ENCODE measurements at regions not wholly inside any gene's neighbourhood (a gene's known extent, or its start where the extent isn't known, plus 50 kb on each side); places are given as distances from the start of the nearest gene placed in this dataset.
"Not testable (repeated sequence)": the region's sequence is repeated elsewhere in the genome, so short reads cannot be mapped to it uniquely, and the experiment has no call there.

GRCh38 chr18:2199060-2199459 lies 372.2 kb downstream of the METTL4 start:
- DNase-seq, result no peak

DNA sequence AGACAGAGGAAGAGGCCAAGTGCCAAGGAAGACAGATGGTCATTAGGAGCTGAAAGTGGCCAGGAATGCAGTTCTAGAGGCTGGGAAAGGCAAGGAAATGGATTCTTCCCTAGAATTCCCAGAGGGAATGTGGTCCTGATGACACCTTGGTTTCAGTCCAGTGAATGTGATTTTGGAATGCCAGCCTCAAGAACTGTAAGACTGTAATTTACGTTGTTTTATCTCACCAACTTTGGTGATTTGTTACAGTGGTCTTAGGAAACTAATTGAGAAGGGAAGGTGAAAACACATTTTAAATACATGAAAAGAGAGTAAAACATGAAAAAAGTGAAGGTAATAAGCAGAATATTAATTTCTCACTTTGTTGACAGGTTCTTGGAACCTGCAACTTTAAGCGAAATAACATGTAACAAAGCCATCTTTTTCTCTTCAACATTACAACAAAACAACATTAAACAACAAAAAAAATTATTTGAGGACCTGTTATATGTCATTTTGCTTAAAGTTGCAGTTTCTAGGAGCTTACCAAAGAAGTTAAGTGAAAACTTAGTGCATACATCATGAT lies 370.2 kb downstream of the METTL4 start:
- no peak for DNase-seq

GRCh38 chr18:2204736-2205135 lies 366.6 kb downstream of the METTL4 start:
- DNase-seq, result no peak

GRCh38 chr18:2207294-2207693 lies 364.0 kb downstream of the METTL4 start:
- no peak for DNase-seq

DNA sequence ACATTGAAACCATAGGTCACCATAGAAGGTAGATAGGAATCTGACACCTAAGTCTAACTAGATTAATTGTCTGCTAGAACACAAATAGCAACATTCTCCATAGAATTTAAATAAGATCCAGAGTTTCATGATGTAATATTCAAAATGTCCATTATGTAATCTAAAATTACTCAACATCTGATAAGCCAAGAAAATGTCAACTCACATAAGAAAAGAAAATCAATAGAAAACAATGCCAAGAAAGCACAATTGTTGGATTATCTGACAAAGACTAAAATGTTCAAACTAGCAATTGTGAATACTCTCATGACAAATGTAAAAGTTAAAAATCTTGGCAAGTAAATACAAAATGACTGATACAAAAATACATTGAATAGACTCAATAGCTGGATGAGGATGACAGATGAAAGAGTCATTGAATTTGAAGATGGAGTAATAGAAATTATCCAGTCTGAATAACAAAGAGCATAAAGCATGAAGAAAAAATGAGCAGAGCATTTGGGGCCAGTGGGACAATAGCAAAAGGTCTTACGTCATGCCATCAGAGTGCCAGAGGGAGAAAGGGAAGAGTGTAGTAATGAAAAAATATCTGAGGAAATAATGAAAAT lies 358.6 kb downstream of the METTL4 start:
- no peak for DNase-seq

DNA sequence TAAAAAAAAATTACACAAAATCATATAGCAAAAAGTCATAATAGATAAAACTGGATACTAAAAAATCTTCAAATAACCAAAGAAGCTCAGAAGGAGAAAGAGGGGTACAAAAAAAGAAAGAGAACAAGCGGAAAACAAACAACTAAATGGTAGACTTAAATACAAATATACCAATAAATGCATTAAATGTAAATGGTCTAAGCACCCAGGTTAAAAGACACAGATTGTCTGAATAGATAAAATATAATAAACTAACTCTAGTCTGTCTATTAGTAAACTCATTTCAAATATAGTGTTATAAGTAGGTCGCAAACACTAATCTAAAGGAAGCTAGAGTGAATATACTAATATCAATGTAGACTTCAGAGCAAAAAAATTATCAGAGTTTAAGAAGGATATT lies 357.4 kb downstream of the METTL4 start:
- no peak for DNase-seq

- DNase-seq, result no peak
Measured at GRCh38 chr18:2217356-2217755, 353.9 kb downstream of the METTL4 start.

- DNase-seq, result no peak
Measured at GRCh38 chr18:2218101-2218500, 353.2 kb downstream of the METTL4 start.

GRCh38 chr18:2219706-2220105 lies 351.6 kb downstream of the METTL4 start:
- no peak for DNase-seq

GRCh38 chr18:2222270-2223185 lies 348.8 kb downstream of the METTL4 start:
- no peak for DNase-seq

DNA sequence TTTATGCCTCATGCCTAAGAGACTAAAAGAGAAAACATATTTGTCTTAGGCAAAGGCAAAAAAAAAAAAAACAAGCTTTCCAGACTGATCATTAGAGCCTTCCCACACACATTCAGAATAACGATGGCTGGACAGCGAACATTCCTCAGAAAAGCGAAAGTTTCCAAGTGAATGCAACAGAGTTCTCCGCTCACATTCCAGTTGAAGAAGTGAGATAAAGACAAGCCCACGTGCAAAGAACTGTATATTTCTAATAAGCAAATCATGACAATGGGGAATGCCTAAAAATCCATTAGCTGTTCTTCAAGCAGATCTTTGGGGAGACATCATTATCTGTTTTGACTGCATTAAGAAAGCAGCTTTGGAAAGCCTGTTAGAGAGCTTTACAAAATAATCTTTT lies 347.9 kb downstream of the METTL4 start:
- no peak for DNase-seq

DNA sequence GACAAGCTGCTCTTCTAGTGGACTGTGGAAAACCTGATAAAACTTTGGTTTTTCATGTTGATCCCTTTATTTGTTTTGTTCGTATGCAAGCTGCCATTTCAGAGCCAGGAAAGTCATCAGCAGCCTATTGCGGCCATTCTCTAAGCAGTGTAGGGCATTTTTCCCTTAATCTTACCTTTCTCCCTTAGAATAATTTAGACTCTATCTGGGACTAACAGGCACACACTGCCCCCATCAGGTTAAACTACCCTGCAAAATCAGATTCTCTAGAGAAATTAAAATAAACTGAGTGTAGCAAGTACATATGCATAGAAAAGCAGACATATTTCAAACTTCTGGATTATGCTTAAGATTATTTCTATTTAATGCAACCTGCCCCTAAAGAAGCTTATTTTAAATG lies 347.5 kb downstream of the METTL4 start:
- DNase-seq, result no peak

DNA sequence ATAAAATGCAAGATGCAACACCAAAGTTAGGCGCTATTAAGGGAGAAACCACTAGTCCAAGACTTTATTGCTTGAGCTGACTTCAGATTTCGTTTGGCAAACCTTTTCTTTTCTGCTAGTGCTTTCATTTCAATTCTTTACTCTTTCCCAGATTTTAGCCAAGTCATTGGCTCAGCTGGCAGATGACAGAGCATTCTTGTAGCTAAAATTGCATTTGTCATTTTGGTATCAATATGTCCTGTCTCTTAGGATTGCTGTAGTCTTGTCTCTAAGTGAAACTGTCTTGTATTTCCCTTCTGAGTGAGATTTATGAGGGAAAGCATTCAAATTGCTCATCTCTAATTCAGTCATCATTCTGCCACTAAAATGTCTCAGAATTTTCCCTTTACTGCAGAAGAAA lies 335.1 kb downstream of the METTL4 start:
- no peak for DNase-seq

DNA sequence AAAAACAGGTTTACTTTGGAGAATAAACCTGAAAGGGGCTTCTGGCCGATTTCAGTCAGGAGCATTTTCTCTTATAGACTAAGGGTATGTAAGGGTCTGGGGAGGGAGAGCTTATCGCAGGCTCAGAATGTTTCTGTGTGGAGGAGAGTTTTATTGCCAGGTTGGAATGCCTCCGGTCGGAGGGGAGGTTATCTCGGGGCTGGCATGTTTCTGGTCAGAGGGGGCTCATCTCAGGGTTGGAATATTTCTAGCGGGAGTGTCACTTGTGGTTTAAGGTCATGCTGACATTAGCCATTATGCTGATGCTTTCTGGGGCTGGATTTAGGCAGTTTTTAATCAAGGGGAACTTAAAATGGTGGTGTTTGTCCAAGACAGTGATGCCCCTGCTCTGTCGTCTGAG lies 333.6 kb downstream of the METTL4 start:
- no peak for DNase-seq

GRCh38 chr18:2240311-2240705 lies 331.0 kb downstream of the METTL4 start:
- no peak for DNase-seq

DNA sequence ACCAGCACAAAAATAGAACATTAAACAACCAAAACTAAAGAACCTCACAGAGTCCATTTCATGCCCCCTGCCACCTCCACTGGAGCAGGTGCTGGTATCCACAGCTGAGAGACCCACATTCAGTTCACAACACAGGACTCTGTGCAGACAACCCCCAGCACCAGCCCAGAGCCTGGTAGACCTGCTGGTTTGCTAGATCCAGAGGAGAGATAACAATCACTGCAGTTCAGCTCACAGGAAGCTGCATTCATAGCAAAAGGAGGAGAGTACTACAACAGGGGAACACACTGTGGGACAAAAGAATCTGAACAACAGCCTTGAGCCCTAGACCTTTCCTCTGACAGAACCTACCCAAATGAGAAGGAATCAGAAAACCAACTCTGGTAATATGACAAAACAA lies 326.7 kb downstream of the METTL4 start:
- DNase-seq, result no peak

GRCh38 chr18:2247101-2247500 lies 324.2 kb downstream of the METTL4 start:
- DNase-seq, result not testable (repeated sequence)

GRCh38 chr18:2254977-2255376 lies 316.3 kb downstream of the METTL4 start:
- DNase-seq, result no peak

DNA sequence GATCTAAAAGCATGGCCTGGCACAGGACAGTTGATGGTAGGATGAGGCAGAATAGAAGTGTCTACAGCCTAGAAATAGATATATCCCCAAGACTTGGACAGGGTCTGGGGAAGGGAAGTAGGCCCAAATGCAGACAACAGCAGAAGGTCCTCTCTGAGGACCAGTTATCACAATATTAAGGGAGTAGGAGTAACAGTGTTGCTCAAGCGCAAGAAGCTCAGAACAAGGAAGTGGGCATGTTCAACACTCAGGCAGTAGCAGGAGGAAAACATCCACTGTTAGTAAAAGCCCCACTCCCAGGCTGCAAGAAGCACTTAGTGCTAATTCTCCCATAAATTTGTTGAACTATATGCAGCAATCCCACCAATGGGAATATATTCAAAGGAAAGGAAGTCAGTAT lies 314.7 kb downstream of the METTL4 start:
- DNase-seq, result no peak

- no peak for DNase-seq
Measured at GRCh38 chr18:2258954-2259353, 312.4 kb downstream of the METTL4 start.

GRCh38 chr18:2263303-2263890 lies 307.9 kb downstream of the METTL4 start:
- DNase-seq, result no peak

DNA sequence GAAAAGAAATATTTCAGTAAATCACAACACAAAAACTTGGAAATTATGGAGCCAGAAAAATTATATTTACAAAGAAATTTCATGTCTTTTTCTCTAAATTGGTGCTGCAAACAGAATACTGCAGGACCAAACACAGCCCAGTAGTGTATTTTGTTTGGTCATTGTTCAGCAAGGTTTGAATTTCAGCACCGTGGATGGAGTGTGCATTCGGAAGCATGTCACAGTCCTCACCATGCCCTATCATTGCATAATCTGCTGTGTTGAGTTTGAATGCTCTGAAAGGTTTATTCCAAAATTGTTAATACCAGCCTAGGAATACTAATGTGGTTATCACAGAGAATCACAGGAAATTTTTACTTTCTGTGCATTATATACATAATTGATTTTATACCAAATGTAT lies 296.7 kb downstream of the METTL4 start:
- DNase-seq, result no peak

- no peak for DNase-seq
Measured at GRCh38 chr18:2281086-2281485, 290.2 kb downstream of the METTL4 start.
